Jurkat, Clone E6-1 (cell line): ENCODE measurements at regions not wholly inside any gene's neighbourhood (a gene's known extent, or its start where the extent isn't known, plus 50 kb on each side); places are given as distances from the start of the nearest gene placed in this dataset.

Experiments used
- DNase-seq: peaks from one replicate; pipeline ENCODE4 v3.0.0-alpha.2; 2011; ENCODE audit warnings: low read depth, low spot score
- H3K4me3 ChIP-seq: 2 replicates; pipeline ENCODE4 v1.5.1; 2011; ENCODE audit warnings: mild to moderate bottlenecking, low read length, control low read depth, moderate library complexity

- no peak overlapping the region for H3K4me3 ChIP-seq
- no peak for DNase-seq
Observed at GRCh38 chr7:17697128-17697881, 243.0 kb downstream of the SNX13 start.

- no peak for DNase-seq
- no peak overlapping the region for H3K4me3 ChIP-seq
Observed at GRCh38 chr7:17699696-17700095, 240.6 kb downstream of the SNX13 start.

GRCh38 chr7:17700138-17700537 is 240.2 kb downstream of the SNX13 start:
- DNase-seq, result no peak
- no peak overlapping the region for H3K4me3 ChIP-seq

GRCh38 chr7:17706275-17706674 is 234.0 kb downstream of the SNX13 start:
- no peak overlapping the region for H3K4me3 ChIP-seq
- DNase-seq, result no peak

GRCh38 chr7:17706734-17707133 is 233.6 kb downstream of the SNX13 start:
- DNase-seq, result peak; percentile 66
- H3K4me3 ChIP-seq, result no peak overlapping the region

- DNase-seq, result no peak
Observed at GRCh38 chr7:17709127-17709526, 231.2 kb downstream of the SNX13 start.

GRCh38 chr7:17709599-17709998 is 230.7 kb downstream of the SNX13 start:
- no peak overlapping the region for H3K4me3 ChIP-seq
- no peak for DNase-seq

More at GRCh38 chr7:17709127-17709526, 231.2 kb downstream of the SNX13 start:
- H3K4me3 ChIP-seq, result no peak overlapping the region

- no peak for DNase-seq
- no peak overlapping the region for H3K4me3 ChIP-seq
Observed at GRCh38 chr7:17710312-17710711, 230.0 kb downstream of the SNX13 start.

- DNase-seq, result no peak
- no peak overlapping the region for H3K4me3 ChIP-seq
Observed at GRCh38 chr7:17713584-17713983, 226.7 kb downstream of the SNX13 start.

- H3K4me3 ChIP-seq, result no peak overlapping the region
- no peak for DNase-seq
Observed at GRCh38 chr7:17716816-17717215, 223.5 kb downstream of the SNX13 start.

GRCh38 chr7:17719998-17720397 is 220.3 kb downstream of the SNX13 start:
- no peak overlapping the region for H3K4me3 ChIP-seq
- no peak for DNase-seq

- no peak for DNase-seq
- H3K4me3 ChIP-seq, result no peak overlapping the region
Observed at GRCh38 chr7:17721736-17722285, 218.5 kb downstream of the SNX13 start.

- no peak overlapping the region for H3K4me3 ChIP-seq
- no peak for DNase-seq
Observed at GRCh38 chr7:17722798-17723197, 217.5 kb downstream of the SNX13 start.

- no peak overlapping the region for H3K4me3 ChIP-seq
- no peak for DNase-seq
Observed at GRCh38 chr7:17725821-17726220, 214.5 kb downstream of the SNX13 start.

GRCh38 chr7:17732083-17732482 is 208.2 kb downstream of the SNX13 start:
- no peak overlapping the region for H3K4me3 ChIP-seq
- DNase-seq, result no peak
